ENCODE measurements at regions not wholly inside any gene's neighbourhood (a gene's known extent, or its start where the extent isn't known, plus 50 kb on each side); places are given as distances from the start of the nearest gene placed in this dataset.

- no peak for DNase-seq (ENCODE audit: low spot score)
Observed at GRCh38 chr13:78779608-78780007, 120.7 kb upstream of the OBI1 start.

GRCh38 chr13:78777976-78778375, 119.0 kb upstream of the OBI1 start:
- no peak for DNase-seq (ENCODE audit: low spot score)

GRCh38 chr13:78777396-78777795, 118.4 kb upstream of the OBI1 start:
- DNase-seq (ENCODE audit: low spot score): no peak

GRCh38 chr13:78772933-78773332, 114.0 kb upstream of the OBI1 start:
- no peak for DNase-seq (ENCODE audit: low spot score)

GRCh38 chr13:78770601-78771000, 111.6 kb upstream of the OBI1 start:
- no peak for DNase-seq (ENCODE audit: low spot score)

GRCh38 chr13:78768950-78769349, 110.0 kb upstream of the OBI1 start:
- DNase-seq (ENCODE audit: low spot score): no peak

GRCh38 chr13:78764665-78765064, 105.7 kb upstream of the OBI1 start:
- DNase-seq (ENCODE audit: low spot score): no peak

- no peak for DNase-seq (ENCODE audit: low spot score)
Observed at GRCh38 chr13:78762825-78763224, 103.9 kb upstream of the OBI1 start.

- no peak for DNase-seq (ENCODE audit: low spot score)
Observed at GRCh38 chr13:78759704-78760103, 100.7 kb upstream of the OBI1 start.

GRCh38 chr13:78758549-78758948, 99.6 kb upstream of the OBI1 start:
- DNase-seq (ENCODE audit: low spot score): no peak

GRCh38 chr13:78753435-78753834, 94.5 kb upstream of the OBI1 start:
- DNase-seq (ENCODE audit: low spot score): no peak

- DNase-seq (ENCODE audit: low spot score): no peak
Observed at GRCh38 chr13:78750735-78751134, 91.8 kb upstream of the OBI1 start.

GRCh38 chr13:78743973-78744372, 85.0 kb upstream of the OBI1 start:
- no peak for DNase-seq (ENCODE audit: low spot score)

- no peak for DNase-seq (ENCODE audit: low spot score)
Observed at GRCh38 chr13:78742659-78743058, 83.7 kb upstream of the OBI1 start.

GRCh38 chr13:78736142-78736541, 77.2 kb upstream of the OBI1 start:
- no peak for DNase-seq (ENCODE audit: low spot score)

- no peak for DNase-seq (ENCODE audit: low spot score)
Observed at GRCh38 chr13:78732445-78733017, 73.6 kb upstream of the OBI1 start.

- DNase-seq (ENCODE audit: low spot score): no peak
Observed at GRCh38 chr13:78722700-78723099, 63.7 kb upstream of the OBI1 start.

GRCh38 chr13:78719367-78719766, 60.4 kb upstream of the OBI1 start:
- DNase-seq (ENCODE audit: low spot score): no peak

- no peak for DNase-seq (ENCODE audit: low spot score)
Observed at GRCh38 chr13:78714717-78715116, 55.8 kb upstream of the OBI1 start.

- no peak for DNase-seq (ENCODE audit: low spot score)
Observed at GRCh38 chr13:78712831-78713230, 53.9 kb upstream of the OBI1 start.

GRCh38 chr13:78709028-78709427, 50.1 kb upstream of the OBI1 start:
- no peak for DNase-seq (ENCODE audit: low spot score)
